NCI-H187 (cell line): ENCODE measurements at regions not wholly inside any gene's neighbourhood (a gene's known extent, or its start where the extent isn't known, plus 50 kb on each side); places are given as distances from the start of the nearest gene placed in this dataset.

ENCODE experiments used
- DNase-seq, 2 experiments: peaks; one replicate each; lab custom pipeline; 2025; lab: John Stamatoyannopoulos, UW

DNA sequence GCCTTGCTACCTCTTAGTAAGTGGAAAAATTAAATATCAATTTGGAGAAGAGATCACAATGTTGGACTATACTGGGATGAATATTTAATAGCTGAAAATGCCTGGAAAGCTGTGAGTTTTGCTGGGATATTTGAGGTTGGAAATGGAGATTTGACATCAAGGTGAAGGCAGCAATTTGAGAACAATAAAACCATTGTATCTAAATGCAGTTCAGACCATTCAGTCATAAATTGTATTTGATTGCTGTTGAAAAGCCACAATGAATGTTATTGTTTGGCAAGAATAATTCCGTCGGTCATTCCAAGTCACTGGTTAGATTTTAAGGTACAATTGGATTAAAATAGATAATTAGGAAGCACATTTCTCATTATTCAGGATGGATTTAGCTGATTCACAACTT, 325.6 kb downstream of the HRH4 start:
- no peak for DNase-seq

DNA sequence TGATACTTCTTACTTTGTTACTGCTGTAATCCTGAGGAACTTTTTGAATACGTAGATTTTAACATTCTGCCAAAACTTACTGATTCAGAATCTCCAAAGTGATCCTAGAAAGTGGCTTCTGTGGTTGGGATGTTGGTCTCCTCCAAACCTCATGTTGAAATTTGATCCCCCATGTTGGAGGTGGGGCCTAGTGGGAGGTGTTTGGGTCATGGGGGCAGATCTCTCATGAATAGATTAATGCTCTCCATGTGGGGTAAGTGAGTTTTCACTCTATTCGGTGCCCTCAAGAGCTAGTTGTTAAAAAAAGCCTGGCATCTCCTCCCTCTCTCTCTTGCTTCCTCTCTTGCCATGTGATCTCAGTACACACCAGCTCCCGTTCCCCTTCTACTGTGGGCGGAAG, 329.9 kb downstream of the HRH4 start:
- no peak for DNase-seq

DNA sequence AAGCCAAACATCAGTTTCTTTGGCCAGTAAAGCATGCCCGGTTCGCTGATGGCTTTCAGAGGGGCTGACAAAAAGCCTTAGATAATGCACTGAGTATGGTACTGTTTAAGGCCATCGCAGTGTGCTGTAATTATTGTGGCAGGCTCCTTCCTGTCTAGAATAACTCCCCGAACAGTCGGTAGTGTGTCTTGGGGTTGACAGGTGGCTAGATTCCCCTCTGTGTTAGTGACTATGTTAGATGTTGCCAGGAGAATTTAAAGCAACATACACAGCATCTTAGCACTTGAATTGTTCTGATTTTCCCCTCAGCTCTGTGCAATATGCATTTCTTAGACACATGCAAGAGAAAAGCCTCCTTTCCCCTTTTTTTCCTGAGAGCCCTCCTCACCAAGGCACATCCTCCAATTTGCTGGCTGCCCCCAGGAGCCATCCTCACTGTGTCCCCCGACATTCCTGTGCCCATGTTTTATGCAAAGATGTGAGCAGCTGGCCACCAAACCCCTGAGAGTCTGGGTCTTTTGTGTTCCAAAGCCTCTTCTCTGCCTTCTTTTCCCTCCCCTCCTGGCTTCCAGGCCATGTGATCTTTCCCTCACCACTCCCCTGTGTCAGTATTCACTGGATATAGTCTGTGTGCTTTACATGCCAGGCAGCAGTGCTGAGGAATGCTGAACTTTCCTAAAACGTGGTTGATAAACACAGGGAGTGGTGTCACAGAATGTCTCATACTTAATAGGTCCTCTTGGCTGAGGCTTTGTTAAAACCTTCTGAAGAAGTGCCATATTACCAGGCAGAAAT, 331.5 kb downstream of the HRH4 start:
- no peak for DNase-seq

DNA sequence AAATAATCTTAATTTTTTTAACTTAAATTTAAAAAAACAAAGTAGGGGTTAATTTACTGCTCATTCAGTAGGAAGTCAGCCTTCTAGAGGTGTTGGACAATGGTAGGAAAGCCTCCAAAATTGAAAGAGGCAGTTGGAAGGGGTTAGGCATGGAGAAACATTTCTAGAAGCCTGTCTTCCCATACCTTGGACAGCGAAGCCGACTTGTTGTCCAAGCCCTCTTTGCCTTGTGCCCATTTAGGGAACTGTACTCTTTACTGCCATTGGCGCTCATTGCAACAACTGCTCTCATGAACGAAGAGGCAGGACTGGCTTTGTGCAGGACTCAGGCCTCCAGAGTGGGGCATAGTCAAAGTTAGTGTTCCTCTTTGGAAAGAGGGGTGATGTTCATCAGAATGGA, 333.3 kb downstream of the HRH4 start:
- no peak for DNase-seq

DNA sequence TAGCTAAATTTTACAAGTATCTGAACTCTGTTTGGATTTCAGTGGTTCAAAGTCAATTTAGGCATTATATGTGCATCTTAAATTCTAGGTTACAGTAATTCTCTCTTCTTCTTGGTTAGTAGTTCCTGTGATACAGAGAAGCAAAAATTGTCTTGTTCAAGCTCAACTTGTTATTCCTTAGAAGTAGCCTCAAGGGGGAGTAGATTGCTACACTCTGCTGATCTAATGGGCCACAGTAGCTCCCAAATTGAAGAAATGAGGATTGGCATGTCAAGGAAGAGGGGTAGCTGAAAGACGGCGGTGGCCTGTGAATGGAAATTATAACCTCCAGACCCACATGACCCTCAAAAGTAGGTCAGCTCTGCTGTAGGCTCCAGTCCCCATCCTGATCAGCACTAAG, 334.7 kb downstream of the HRH4 start:
- no peak for DNase-seq

DNA sequence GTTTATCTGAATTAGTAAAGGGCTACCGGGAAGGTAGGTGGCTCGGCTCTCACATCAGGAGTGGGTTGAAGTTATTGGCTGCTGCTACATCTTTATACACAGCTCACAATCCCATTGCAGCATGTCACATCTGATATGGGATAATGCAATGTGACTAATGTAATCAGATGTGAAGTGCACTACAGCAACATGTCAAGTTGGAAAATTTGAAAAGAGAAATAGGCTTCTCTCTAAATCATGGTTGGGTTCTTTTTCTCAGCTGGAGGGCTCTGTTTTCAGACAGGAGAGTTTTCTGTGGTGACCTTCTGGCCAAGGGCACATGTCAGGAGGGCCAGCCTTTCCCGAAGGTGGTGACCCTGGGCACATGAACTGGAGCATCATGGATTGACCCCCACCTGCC, 337.5 kb downstream of the HRH4 start:
- DNase-seq, result no peak

DNA sequence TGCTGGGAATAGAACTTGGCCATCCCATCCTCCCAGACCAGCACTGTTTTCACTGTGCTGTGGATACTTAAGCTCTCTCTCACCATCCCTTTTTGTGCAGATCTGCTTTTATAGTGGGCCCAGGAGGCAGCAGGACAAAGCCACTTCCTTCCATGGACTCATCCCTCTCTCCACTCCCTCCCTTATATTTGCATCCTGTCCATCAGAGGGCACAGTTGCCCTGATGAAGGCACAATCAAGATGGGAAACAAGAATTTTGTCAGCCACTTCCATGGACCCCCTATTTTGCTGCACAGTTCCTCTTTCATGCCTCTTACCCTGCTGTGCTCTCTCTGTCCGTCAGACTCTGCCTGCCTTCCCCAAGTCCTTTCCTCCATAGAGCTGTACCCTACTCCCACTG, 338.7 kb downstream of the HRH4 start:
- DNase-seq, result no peak

DNA sequence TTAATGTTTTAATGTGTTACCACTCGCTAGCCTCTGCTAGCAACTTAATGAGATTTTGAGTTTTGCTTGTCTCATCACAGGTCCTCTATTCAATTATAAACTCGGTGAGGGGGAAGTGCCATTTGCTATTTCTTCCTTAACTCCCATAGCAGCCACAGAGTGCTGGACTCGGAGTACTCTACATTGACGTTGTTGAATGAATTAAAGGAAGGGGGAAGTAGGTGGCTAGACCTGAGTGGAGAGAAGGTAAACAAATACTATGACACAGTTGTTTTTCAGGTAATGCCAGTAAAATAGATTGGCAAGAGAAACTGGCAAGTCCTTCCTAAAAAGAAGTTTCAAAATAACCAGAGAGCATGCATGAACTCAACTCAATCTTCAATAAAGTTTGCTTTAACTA, 339.3 kb downstream of the HRH4 start:
- DNase-seq, result no peak

DNA sequence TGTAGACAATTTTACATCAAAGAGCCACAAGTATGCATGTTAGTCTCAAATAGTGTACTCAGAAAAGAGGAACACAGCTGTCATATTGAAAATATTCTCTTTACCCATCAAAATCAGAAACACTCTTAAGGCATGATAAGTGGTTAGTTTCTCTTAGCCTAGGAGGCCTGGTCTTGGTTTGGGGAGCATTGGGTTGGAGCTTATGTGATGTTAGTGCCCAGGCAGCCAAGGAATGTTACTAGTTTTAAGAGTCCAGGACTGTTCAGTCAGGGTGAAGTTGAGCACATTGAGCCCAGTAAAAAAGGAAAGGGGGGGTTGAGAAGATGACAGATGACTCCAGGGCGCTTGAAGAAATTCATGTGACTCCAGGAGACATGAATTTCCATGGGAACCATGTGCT, 340.6 kb downstream of the HRH4 start:
- no peak for DNase-seq

DNA sequence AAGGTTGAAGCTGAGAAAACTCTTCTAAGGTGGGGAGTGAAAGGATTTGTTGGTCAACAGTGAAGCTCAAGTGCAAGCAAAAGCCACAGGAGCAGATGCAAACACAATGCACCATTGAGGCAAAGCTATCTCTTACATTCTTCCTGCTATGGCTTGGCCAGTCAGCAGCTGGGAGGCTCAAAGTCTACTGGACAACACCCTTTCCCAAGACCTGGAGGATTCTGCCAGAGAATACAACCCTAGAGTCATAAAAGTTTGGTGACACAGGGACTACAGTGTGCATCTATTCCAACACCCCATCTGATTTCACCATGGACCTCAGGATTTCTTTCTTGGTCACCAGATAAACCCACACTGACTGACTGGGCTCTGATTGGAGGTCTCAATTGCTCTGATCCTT, 342.0 kb downstream of the HRH4 start:
- DNase-seq, result no peak

DNA sequence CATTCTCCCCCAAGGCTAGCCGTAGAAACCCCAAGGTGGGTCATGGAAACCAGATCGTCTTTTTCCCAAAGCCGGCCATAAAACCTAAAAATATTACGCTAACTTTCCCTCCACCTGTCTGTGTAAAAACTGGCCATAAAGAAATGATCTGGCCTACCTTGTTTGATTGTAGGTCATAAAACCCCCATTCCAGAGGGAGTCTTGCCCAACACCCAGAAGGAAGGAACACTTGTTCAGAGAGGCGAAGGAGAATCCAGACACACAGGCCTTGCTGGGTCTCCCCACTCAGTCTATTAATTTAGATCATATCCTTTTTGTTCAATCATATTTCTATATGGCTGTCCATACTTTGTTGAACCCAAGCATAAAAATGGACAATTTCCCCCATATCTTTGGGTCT, 344.7 kb downstream of the HRH4 start:
- no peak for DNase-seq

DNA sequence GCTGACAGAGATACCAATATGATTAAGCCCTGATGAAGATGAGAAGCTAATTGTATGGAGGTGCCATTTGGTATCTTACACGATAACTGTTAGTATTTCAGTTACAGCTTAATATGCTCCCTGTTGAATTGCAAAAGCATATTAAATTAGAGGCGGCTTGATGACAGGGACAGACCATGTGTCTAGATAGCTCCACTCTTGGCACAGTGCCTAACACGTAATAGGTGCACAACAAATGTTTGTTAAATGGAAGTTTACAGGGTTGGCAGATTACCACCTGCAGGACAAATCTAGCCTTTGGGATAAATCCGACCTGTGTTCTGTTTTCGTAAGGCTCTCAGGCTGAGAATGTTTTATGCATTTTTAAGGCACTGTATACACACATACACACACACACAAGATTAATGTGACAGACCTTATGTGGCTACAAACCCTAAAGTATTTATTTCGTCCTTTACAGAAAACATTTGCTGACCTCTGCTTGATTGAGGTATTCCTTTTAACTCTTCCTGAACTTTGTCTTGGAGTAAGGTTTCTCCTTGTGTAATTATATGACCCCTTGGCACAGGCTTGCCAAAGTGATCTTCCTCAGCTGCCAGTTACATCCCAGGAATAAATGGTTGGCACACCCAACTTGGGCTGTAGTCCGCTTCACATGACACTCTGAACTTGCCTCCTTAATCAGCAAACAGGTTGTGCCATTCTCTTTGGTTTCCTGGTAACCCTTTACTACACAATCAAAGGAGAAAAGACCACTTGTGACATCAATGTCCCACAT, 348.9 kb downstream of the HRH4 start:
- no peak for DNase-seq

DNA sequence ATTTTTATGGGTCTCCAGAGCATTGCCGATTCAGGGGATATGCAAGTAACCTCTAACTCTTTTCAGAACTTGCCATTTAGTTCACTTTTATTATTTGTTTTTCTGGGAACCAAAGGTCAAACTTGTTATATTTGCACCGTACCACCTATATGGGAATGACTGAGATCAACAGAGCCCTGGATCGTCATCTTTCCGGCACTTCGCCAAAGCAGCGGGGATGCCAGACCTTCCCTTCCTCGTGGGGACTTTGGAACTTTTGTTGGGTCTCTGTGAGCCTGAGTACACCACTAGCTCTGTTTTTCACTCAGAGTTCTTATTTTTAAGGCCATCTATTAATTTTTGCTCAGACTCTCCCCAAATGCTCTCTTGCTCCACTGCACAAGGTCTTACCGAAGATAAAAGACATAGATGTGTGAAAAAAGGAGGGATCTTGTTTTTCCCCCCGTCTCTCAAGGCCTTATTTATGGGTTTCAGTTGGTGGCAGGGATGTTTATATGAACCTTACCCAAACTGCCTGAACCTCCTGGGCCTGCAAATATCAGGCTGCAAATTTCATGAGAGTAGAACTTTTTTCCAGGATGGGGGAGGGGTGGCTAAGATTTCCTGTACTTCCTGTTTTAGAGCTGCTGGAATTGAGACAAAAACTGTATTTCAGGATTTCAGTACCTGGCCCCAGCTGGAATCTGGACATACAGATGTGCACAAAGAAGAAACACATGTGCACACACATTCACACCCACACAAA, 350.3 kb downstream of the HRH4 start:
- no peak for DNase-seq

DNA sequence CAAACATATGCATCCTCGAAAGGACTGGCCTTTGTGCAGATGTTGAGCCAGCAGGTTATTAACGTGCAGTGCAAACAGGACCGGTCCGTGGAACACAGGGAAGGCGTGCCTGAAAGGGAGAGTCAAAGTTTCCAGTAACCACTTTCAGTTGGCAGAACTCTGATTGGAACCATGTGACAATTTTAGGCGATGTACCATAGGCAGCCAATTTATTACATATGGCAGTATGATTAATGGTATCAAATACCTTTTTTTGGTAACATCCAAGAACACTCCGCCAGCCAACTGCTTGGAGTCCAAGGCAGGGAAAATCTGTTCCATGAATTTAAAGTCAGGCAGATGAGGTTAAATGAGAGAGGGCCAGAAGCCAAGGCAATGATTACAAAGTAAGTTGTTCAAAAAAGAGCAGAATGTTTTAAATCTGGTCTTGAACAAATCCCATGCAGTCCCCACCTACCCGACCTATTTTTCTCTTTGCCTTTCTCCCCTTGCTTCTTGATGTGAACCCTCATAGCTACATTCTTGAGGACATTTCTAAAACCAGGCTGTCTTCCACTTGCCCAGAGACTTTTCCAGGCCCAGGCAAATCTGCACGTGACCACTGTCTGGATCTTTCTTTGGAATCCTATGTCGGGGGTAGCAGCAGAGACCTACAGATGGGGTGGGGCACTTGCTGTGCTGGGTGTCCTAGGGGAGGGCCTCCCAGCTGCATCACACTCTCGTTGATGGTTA, 351.7 kb downstream of the HRH4 start:
- no peak for DNase-seq

DNA sequence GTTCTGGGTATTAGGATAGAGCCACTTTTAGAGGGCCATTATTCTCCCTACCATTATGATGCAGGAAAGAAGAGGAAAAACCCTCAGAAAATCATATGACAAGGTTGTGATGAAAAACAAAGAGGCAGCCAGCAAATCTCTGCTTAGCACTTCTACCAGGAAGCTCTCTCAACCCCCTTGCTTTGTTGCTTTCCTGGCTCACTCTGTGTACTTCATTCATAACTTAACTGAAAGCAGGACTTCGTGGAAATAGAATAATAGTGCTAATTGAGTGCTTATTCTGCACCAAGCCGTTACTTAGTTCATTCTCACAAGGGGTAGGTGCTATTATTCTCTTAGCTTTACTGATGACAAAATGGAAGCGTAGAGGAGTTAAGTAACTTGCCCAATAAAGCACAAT, 354.1 kb downstream of the HRH4 start:
- DNase-seq, result no peak

DNA sequence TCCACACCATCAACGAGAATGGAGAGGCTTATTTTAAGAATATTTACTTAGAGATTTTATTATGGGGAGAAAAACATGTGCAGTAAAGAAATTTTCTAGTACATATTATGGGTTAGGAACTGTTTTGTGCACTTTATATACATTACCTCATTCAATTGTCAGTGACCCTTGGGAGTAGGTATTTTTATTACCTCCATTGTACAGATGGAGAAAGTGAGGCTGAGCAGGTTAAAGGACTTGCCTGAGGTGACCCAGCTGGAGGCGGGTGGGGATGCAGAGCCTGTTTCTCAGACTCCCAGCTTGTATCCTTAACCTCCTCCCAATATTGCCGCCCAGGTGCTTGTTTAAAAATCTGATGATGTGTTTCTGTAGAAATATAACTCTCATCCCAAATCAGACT, 356.7 kb downstream of the HRH4 start:
- no peak for DNase-seq

DNA sequence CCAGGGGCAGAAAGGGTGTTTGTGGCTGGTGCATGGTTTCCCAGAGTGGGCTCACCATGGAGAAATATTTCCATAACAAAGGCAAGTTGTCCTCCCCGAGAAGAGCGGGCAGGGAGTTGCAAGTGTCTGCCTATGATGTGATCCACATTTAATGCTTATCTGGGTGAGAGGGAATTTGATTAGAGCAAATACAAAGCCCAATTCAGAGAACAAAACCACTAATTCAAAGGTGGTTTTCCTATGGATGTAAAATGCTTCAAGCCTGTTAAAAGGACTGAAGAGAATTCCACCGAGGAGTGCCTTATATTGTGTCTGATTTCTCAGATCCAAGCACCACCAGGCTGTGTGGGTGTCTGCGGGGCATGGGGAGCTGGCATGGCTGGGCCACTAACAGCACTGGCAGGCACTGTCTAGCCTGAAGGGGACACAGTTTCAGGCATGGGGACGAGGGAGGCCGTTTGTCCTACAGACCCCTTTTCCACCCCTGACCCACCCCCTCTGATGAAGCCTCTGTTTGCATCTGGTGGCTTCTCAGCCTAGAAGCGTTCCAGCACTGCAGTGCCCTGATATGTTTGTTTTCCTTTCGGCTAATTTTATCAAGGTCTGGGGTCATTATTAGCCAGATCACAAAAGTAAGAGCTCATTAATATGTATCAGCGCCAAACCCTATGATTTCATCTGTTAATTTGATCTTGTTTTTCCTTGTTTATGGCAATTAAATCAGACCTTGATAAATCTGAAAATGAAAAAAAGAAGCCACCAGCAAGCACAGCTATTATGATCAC, 357.3 kb downstream of the HRH4 start:
- no peak for DNase-seq

DNA sequence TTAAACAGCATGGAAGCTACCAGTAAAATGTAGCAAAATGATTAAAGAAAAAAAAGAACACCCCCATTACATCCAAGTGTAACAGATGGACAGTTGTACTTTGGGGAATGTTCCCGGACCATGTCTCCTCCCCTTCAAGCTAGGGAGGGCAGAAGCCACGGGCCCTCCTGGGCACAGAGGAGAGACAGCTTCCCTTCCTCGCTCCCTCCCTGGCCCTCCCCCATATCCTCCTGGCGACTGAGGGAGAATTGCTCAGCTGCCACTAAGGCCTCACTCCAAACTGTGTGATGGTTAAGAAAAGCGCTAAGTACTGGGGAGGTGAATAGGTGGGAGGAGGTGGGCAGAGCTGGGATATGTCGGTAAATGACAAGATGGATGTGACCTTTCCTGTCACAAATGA, 358.0 kb downstream of the HRH4 start:
- DNase-seq, result no peak

DNA sequence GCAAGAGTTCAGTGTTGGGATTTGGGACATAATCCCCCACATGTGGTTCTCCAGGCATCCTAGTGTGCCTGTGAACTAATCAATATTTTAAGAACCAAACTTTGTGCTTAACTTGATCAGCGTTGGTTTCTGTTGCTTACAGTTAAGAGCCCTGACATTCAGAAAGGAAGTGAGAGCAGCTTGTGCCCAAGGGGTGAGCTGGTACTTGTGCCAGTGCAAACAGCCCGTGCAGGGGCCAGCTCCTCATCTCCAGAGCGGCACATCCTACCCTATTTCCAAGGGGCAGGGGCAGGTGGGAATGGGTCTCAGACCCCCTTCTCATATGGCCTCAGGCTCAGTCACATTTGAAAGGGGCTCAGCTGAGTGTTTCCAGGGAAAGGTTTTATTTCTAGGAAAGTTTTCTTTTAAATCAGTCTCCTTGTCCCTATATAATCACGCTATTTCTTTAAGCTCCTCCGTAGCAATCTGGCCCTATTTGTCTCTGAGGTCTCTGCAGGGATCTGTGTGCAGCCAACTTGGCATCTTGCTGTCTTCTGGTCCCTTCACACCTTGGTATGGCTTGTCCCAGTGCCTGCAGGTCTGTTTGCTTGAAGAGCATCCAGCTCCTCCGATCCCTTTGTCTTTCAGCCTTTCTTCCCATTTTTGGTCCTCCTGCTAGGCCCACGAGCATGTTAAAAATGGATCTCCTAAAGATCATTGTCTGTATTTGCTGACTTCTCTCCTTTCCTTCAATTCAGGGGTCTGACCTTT, 358.9 kb downstream of the HRH4 start:
- DNase-seq, result no peak

DNA sequence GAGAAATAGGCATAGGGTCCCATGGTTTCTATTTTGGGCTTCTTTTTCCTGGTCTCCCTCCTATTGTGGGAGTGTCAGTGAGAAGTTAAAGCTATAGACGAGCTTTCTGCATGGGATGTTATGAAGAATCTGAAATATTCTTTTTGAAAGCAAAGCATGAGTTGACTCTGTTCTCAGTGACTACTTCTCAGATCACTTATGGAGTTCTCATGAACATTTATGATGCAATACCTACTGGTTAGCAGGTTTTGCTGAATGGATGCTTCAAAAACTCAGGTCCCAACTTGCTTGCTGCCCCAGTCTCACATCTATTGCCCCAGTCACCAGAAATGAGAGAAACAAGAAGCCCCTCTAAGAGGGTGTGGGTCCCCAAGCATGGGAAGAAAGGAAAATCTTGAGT, 365.0 kb downstream of the HRH4 start:
- DNase-seq, result no peak

DNA sequence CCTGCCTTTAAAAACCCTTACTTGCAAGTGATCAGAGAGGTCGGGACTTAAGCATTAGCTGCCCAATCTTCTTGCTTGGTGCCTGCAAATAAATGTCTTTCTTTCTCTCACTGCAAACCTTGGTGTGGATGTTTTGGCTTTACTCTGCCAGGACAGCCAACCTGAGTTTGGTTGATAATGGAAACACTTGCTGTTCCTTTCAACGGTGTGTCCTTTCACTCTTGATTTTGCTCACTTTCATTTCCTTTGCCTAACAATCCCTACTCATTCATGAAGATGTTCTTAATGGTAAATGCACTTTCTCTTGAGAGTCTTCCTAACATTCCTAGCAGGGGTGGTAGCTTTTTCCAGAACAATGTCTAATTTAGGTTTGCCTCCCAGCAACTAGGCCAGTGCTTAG, 366.2 kb downstream of the HRH4 start:
- DNase-seq, result no peak
